AG09319 (cell line): ENCODE measurements at regions not wholly inside any gene's neighbourhood (a gene's known extent, or its start where the extent isn't known, plus 50 kb on each side); places are given as distances from the start of the nearest gene placed in this dataset.

ENCODE experiments used
- DNase-seq: peaks from one replicate; pipeline ENCODE4 v3.0.0-alpha.2; 2010; ENCODE audit warnings: low read depth; ENCODE audit errors: extremely low read depth
- CTCF ChIP-seq: IDR thresholded peaks from 2 replicates; pipeline ENCODE4 v1.5.1; 2011; ENCODE audit warnings: low read depth, mild to moderate bottlenecking, inconsistent platforms, low read length, moderate library complexity

- TF ChIP-seq CTCF, result no peak
- DNase-seq, result no peak
Observed at GRCh38 chr16:87077750-87078127, 239.5 kb downstream of the C16orf95 start.

GRCh38 chr16:87080571-87081167, 236.5 kb downstream of the C16orf95 start:
- DNase-seq, result no peak
- TF ChIP-seq CTCF, result no peak

- TF ChIP-seq CTCF, result no peak
- DNase-seq, result no peak
Observed at GRCh38 chr16:87085441-87085840, 231.8 kb downstream of the C16orf95 start.

- TF ChIP-seq CTCF, result no peak
- no peak for DNase-seq
Observed at GRCh38 chr16:87086156-87086555, 231.0 kb downstream of the C16orf95 start.

- DNase-seq, result no peak
- TF ChIP-seq CTCF, result no peak
Observed at GRCh38 chr16:87086575-87086974, 230.6 kb downstream of the C16orf95 start.

GRCh38 chr16:87092958-87093357, 224.2 kb downstream of the C16orf95 start:
- no peak for DNase-seq
- TF ChIP-seq CTCF, result no peak

- no peak for TF ChIP-seq CTCF
- DNase-seq, result no peak
Observed at GRCh38 chr16:87093804-87094555, 223.2 kb downstream of the C16orf95 start.
